ENCODE measurements at regions not wholly inside any gene's neighbourhood (a gene's known extent, or its start where the extent isn't known, plus 50 kb on each side); places are given as distances from the start of the nearest gene placed in this dataset.

- WGBS (ENCODE audit: insufficient coverage), result no CpG with 5 or more reads among the region's 3 CpGs
- Histone ChIP-seq H3K4me1 (ENCODE audit: control extremely low read depth in 1 of 4, control insufficient read depth in 4 of 4, insufficient read depth in 4 of 4, low read length in 3 of 4) (no peaks in the 10 kb centered on the region), H3K36me3 (ENCODE audit: control insufficient read depth in 4 of 4, insufficient read depth in 4 of 4, low read length in 3 of 4) (no peaks in the 10 kb centered on the region), H3K27me3 (replicated peaks in 2 of 5; ENCODE audit: control insufficient read depth in 4 of 5, insufficient read depth in 5 of 5, low read length in 4 of 5) (peaks cover 0 to 3% (median 0%) of the 10 kb centered on the region in 5 experiments), H3K4me3 (ENCODE audit: control insufficient read depth in 1 of 7, extremely low read depth in 1 of 7, insufficient read depth in 4 of 7, low read depth in 2 of 7, low read length in 6 of 7) (no peak overlapping the region), H3K27ac (ENCODE audit: insufficient read depth in 1 of 2, low read depth in 1 of 2, low read length in 2 of 2, poor library complexity in 1 of 2, severe bottlenecking in 2 of 2) (no peak overlapping the region), H3K9me3 (ENCODE audit: control extremely low read depth in 1 of 5, control insufficient read depth in 4 of 5, insufficient read depth in 2 of 5, low read depth in 1 of 5, low read length in 4 of 5) (no peaks in the 10 kb centered on the region)
- ChIA-PET CTCF (interaction anchor here (2.0 kb wide), 1 partner anchor 12 kb away, joined by 6 read pairs; no protein-coding TSS in a partner anchor), POLR2A (no interaction called here)
- no peak for DNase-seq
These were observed 147.5 kb downstream of the CAVIN4 start for GRCh38 chr9:100725371-100725770.

GRCh38 chr9:100729336-100729895 lies 151.5 kb downstream of the CAVIN4 start:
- Histone ChIP-seq H3K36me3 (ENCODE audit: control insufficient read depth in 4 of 4, insufficient read depth in 4 of 4, low read length in 3 of 4) (no peaks in the 10 kb centered on the region), H3K4me1 (ENCODE audit: control extremely low read depth in 1 of 4, control insufficient read depth in 4 of 4, insufficient read depth in 4 of 4, low read length in 3 of 4) (no peaks in the 10 kb centered on the region), H3K4me3 (ENCODE audit: control insufficient read depth in 1 of 7, extremely low read depth in 1 of 7, insufficient read depth in 4 of 7, low read depth in 2 of 7, low read length in 6 of 7) (no peak overlapping the region), H3K27ac (ENCODE audit: insufficient read depth in 1 of 2, low read depth in 1 of 2, low read length in 2 of 2, poor library complexity in 1 of 2, severe bottlenecking in 2 of 2) (no peak overlapping the region), H3K9me3 (ENCODE audit: control extremely low read depth in 1 of 5, control insufficient read depth in 4 of 5, insufficient read depth in 2 of 5, low read depth in 1 of 5, low read length in 4 of 5) (no peaks in the 10 kb centered on the region), H3K27me3 (replicated peaks in 2 of 5; ENCODE audit: control insufficient read depth in 4 of 5, insufficient read depth in 5 of 5, low read length in 4 of 5) (peaks cover 0 to 3% (median 0%) of the 10 kb centered on the region in 5 experiments)
- DNase-seq, result no peak
- 100% methylated on average over 2 of the region's 2 CpGs for WGBS (ENCODE audit: insufficient coverage)
- CTCF ChIA-PET, result interaction anchor here (1.2 kb wide), 1 partner anchor 11 kb away, joined by 3 read pairs; no protein-coding TSS in a partner anchor
- POLR2A ChIA-PET, result no interaction called here

DNA sequence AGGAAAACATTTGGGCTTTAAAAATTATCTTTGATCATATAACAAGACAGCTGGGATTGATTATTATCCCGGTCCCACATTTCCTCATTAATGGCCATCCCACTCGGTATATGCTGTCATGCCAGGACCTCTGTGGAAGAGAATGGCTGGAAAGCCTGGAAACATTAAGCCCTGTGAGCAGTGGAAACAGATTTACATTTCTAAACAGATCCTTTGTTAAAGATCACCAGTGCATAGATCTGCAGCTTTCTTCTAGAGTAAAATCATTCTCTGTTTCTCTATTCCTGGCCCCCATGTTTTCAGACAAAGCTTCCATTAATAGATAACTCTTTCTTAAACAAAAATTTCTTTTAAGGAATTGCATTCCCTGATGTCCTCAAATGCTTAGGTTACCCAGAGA lies 152.2 kb downstream of the CAVIN4 start:
- Histone ChIP-seq H3K27ac (ENCODE audit: insufficient read depth in 1 of 2, low read depth in 1 of 2, low read length in 2 of 2, poor library complexity in 1 of 2, severe bottlenecking in 2 of 2) (no peak overlapping the region), H3K27me3 (replicated peaks in 2 of 5; ENCODE audit: control insufficient read depth in 4 of 5, insufficient read depth in 5 of 5, low read length in 4 of 5) (peaks cover 0 to 2% (median 0%) of the 10 kb centered on the region in 5 experiments), H3K4me3 (ENCODE audit: control insufficient read depth in 1 of 7, extremely low read depth in 1 of 7, insufficient read depth in 4 of 7, low read depth in 2 of 7, low read length in 6 of 7) (no peak overlapping the region), H3K36me3 (ENCODE audit: control insufficient read depth in 4 of 4, insufficient read depth in 4 of 4, low read length in 3 of 4) (no peaks in the 10 kb centered on the region), H3K9me3 (ENCODE audit: control extremely low read depth in 1 of 5, control insufficient read depth in 4 of 5, insufficient read depth in 2 of 5, low read depth in 1 of 5, low read length in 4 of 5) (no peaks in the 10 kb centered on the region), H3K4me1 (ENCODE audit: control extremely low read depth in 1 of 4, control insufficient read depth in 4 of 4, insufficient read depth in 4 of 4, low read length in 3 of 4) (no peaks in the 10 kb centered on the region)
- WGBS (ENCODE audit: insufficient coverage), result 100% methylated on average over 1 of the region's 2 CpGs
- ChIA-PET CTCF (interaction anchor here (1.2 kb wide), 1 partner anchor 10 kb away, joined by 3 read pairs; no protein-coding TSS in a partner anchor), POLR2A (no interaction called here)
- DNase-seq, result no peak

GRCh38 chr9:100731038-100731556 lies 153.2 kb downstream of the CAVIN4 start:
- no peak overlapping the region for H3K27ac ChIP-seq (ENCODE audit: insufficient read depth in 1 of 2, low read depth in 1 of 2, low read length in 2 of 2, poor library complexity in 1 of 2, severe bottlenecking in 2 of 2)
- WGBS (ENCODE audit: insufficient coverage), result 96% methylated on average over 16 of the region's 18 CpGs
- POLR2A ChIA-PET, result no interaction called here

GRCh38 chr9:100731557-100731956 lies 153.7 kb downstream of the CAVIN4 start:
- H3K27ac ChIP-seq (ENCODE audit: insufficient read depth in 1 of 2, low read depth in 1 of 2, low read length in 2 of 2, poor library complexity in 1 of 2, severe bottlenecking in 2 of 2), result no peak overlapping the region
- WGBS (ENCODE audit: insufficient coverage), result 97% methylated on average over 11 of the region's 11 CpGs
- no peaks in the 10 kb centered on the region for H3K4me1 ChIP-seq (ENCODE audit: control extremely low read depth in 1 of 4, control insufficient read depth in 4 of 4, insufficient read depth in 4 of 4, low read length in 3 of 4)
- H3K36me3 ChIP-seq (ENCODE audit: control insufficient read depth in 4 of 4, insufficient read depth in 4 of 4, low read length in 3 of 4), result no peaks in the 10 kb centered on the region
- no peak overlapping the region for H3K4me3 ChIP-seq (ENCODE audit: control insufficient read depth in 1 of 7, extremely low read depth in 1 of 7, insufficient read depth in 4 of 7, low read depth in 2 of 7, low read length in 6 of 7)
- ChIA-PET CTCF (interaction anchor here (1.1 kb wide), 1 partner anchor 19 kb away, joined by 3 read pairs; no protein-coding TSS in a partner anchor), POLR2A (no interaction called here)
- H3K27me3 ChIP-seq (replicated peaks in 2 of 5; ENCODE audit: control insufficient read depth in 4 of 5, insufficient read depth in 5 of 5, low read length in 4 of 5), result peaks cover 0 to 2% (median 0%) of the 10 kb centered on the region in 5 experiments
- H3K9me3 ChIP-seq (ENCODE audit: control extremely low read depth in 1 of 5, control insufficient read depth in 4 of 5, insufficient read depth in 2 of 5, low read depth in 1 of 5, low read length in 4 of 5), result no peaks in the 10 kb centered on the region
- DNase-seq, result no peak

More at GRCh38 chr9:100731038-100731556, 153.2 kb downstream of the CAVIN4 start:
- Histone ChIP-seq H3K27me3 (replicated peaks in 2 of 5; ENCODE audit: control insufficient read depth in 4 of 5, insufficient read depth in 5 of 5, low read length in 4 of 5) (peaks cover 0 to 2% (median 0%) of the 10 kb centered on the region in 5 experiments), H3K4me3 (ENCODE audit: control insufficient read depth in 1 of 7, extremely low read depth in 1 of 7, insufficient read depth in 4 of 7, low read depth in 2 of 7, low read length in 6 of 7) (no peak overlapping the region), H3K36me3 (ENCODE audit: control insufficient read depth in 4 of 4, insufficient read depth in 4 of 4, low read length in 3 of 4) (no peaks in the 10 kb centered on the region), H3K4me1 (ENCODE audit: control extremely low read depth in 1 of 4, control insufficient read depth in 4 of 4, insufficient read depth in 4 of 4, low read length in 3 of 4) (no peaks in the 10 kb centered on the region), H3K9me3 (ENCODE audit: control extremely low read depth in 1 of 5, control insufficient read depth in 4 of 5, insufficient read depth in 2 of 5, low read depth in 1 of 5, low read length in 4 of 5) (no peaks in the 10 kb centered on the region)
- no peak for DNase-seq
- CTCF ChIA-PET, result interaction anchor here (1.1 kb wide), 1 partner anchor 19 kb away, joined by 3 read pairs; no protein-coding TSS in a partner anchor

DNA sequence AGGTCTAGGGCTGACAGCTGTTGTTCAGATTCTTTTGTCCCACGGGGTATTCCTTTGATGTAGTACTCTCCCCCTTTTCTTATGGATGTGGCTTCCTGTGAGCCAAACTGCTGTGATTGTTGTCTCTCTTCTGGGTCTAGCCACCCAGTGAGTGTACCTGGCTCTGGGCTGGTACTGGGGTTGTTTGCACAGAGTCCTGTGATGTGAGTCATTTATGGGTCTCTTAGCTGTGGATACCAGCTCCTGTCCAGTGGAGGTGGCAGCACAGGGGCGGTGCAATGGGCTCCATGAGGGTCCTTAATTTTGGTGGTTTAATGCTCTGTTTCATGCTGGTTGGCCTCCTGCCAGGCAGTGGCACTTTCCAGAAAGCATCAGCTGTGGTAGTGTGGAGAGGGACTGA lies 161.3 kb downstream of the CAVIN4 start:
- no peak overlapping the region for H3K4me3 ChIP-seq (ENCODE audit: control insufficient read depth in 1 of 7, extremely low read depth in 1 of 7, insufficient read depth in 4 of 7, low read depth in 2 of 7, low read length in 6 of 7)
- H3K36me3 ChIP-seq (ENCODE audit: control insufficient read depth in 4 of 4, insufficient read depth in 4 of 4, low read length in 3 of 4), result no peaks in the 10 kb centered on the region
- DNase-seq, result no peak
- CTCF ChIA-PET, result interaction anchor here (1.4 kb wide), 1 partner anchor 25 kb away, joined by 3 read pairs; no protein-coding TSS in a partner anchor
- H3K4me1 ChIP-seq (ENCODE audit: control extremely low read depth in 1 of 4, control insufficient read depth in 4 of 4, insufficient read depth in 4 of 4, low read length in 3 of 4), result no peaks in the 10 kb centered on the region
- POLR2A ChIA-PET, result no interaction called here
- H3K9me3 ChIP-seq (ENCODE audit: control extremely low read depth in 1 of 5, control insufficient read depth in 4 of 5, insufficient read depth in 2 of 5, low read depth in 1 of 5, low read length in 4 of 5), result no peaks in the 10 kb centered on the region
- WGBS (ENCODE audit: insufficient coverage), result 100% methylated on average over 1 of the region's 2 CpGs
- H3K27me3 ChIP-seq (replicated peaks in 2 of 5; ENCODE audit: control insufficient read depth in 4 of 5, insufficient read depth in 5 of 5, low read length in 4 of 5), result no peaks in the 10 kb centered on the region
- no peak overlapping the region for H3K27ac ChIP-seq (ENCODE audit: insufficient read depth in 1 of 2, low read depth in 1 of 2, low read length in 2 of 2, poor library complexity in 1 of 2, severe bottlenecking in 2 of 2)

- Histone ChIP-seq H3K4me3 (ENCODE audit: control insufficient read depth in 1 of 7, extremely low read depth in 1 of 7, insufficient read depth in 4 of 7, low read depth in 2 of 7, low read length in 6 of 7) (no peak overlapping the region), H3K27ac (ENCODE audit: insufficient read depth in 1 of 2, low read depth in 1 of 2, low read length in 2 of 2, poor library complexity in 1 of 2, severe bottlenecking in 2 of 2) (no peak overlapping the region), H3K4me1 (ENCODE audit: control extremely low read depth in 1 of 4, control insufficient read depth in 4 of 4, insufficient read depth in 4 of 4, low read length in 3 of 4) (no peaks in the 10 kb centered on the region), H3K27me3 (replicated peaks in 2 of 5; ENCODE audit: control insufficient read depth in 4 of 5, insufficient read depth in 5 of 5, low read length in 4 of 5) (no peaks in the 10 kb centered on the region), H3K9me3 (ENCODE audit: control extremely low read depth in 1 of 5, control insufficient read depth in 4 of 5, insufficient read depth in 2 of 5, low read depth in 1 of 5, low read length in 4 of 5) (no peaks in the 10 kb centered on the region), H3K36me3 (ENCODE audit: control insufficient read depth in 4 of 4, insufficient read depth in 4 of 4, low read length in 3 of 4) (no peaks in the 10 kb centered on the region)
- 100% methylated on average over 3 of the region's 5 CpGs for WGBS (ENCODE audit: insufficient coverage)
- no peak for DNase-seq
- ChIA-PET POLR2A (no interaction called here), CTCF (interaction anchor here (0.8 to 1.4 kb wide), 2 partner anchors 10 to 25 kb away, joined by 3 read pairs; no protein-coding TSS in a partner anchor)
These were observed 161.8 kb downstream of the CAVIN4 start for GRCh38 chr9:100739666-100740065.

Measured in common myeloid progenitor, CD34-positive (primary cell).